ENCODE measurements at regions not wholly inside any gene's neighbourhood (a gene's known extent, or its start where the extent isn't known, plus 50 kb on each side); places are given as distances from the start of the nearest gene placed in this dataset.

DNA sequence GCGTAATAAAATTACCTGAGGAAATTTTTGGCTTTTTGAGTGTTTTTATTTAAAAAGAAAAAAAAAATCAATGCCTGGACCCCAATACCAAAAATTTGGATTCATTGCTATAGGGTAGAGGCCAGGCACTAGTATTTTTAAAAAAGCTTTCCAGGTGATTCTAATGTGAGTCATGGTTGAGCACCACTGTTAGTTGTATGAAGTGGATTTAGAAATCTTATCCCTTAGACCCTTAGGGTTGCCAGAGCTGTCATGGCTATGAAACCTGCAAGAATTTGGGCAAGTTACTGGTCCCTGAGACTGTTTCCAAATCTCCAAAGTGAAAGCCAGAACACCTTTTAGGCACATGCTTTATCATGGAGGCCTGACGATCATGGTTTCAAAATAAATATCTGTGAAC lies 262.5 kb downstream of the AHR start:
- no peak for TF ChIP-seq CTCF (IDR thresholded peaks at IDR 0.05)
- no peak for TF ChIP-seq POLR2AphosphoS5 (IDR thresholded peaks at IDR 0.05)
- TF ChIP-seq POLR2A (IDR thresholded peaks at IDR 0.05), result no peak

Measured in breast epithelium (tissue), 3 donors.